ENCODE measurements at regions not wholly inside any gene's neighbourhood (a gene's known extent, or its start where the extent isn't known, plus 50 kb on each side); places are given as distances from the start of the nearest gene placed in this dataset.

GRCh38 chr17:79676796-79677195 is 53.9 kb upstream of the ENPP7 start:
- no peak for TF ChIP-seq ZBTB11 (tag by site-specific recombination; conservative IDR thresholded peaks at IDR 0.05; ENCODE audit: low read depth)
- TF ChIP-seq CTCF (tag by site-specific recombination; IDR thresholded peaks at IDR 0.05) = no peak
- no peak for TF ChIP-seq ZFP41 (tag by site-specific recombination; IDR thresholded peaks at IDR 0.05; ENCODE audit: borderline replicate concordance)
- TF ChIP-seq TCF7L2 (IDR thresholded peaks at IDR 0.05; ENCODE audit: borderline replicate concordance, low read depth, low read length) = no peak
- no peak for TF ChIP-seq HOXC10 (CRISPR knock-in tag; IDR thresholded peaks at IDR 0.05)
- TF ChIP-seq ZNF138 (tag by site-specific recombination; IDR thresholded peaks at IDR 0.05; ENCODE audit: borderline replicate concordance) = no peak
- TF ChIP-seq ZNF274 (IDR thresholded peaks at IDR 0.05; ENCODE audit: low read length) = no peak
- no peak for TF ChIP-seq ZNF274 (tag by site-specific recombination; IDR thresholded peaks at IDR 0.05; ENCODE audit: borderline replicate concordance)
- no peak for TF ChIP-seq YY2 (tag by site-specific recombination; IDR thresholded peaks at IDR 0.05)
- no peak for TF ChIP-seq ZNF146 (tag by site-specific recombination; IDR thresholded peaks at IDR 0.05)
- no peak for TF ChIP-seq SP2 (tag by site-specific recombination; IDR thresholded peaks at IDR 0.05)
- TF ChIP-seq REST (tag by site-specific recombination; IDR thresholded peaks at IDR 0.05) = no peak

All from HEK293 (cell line).